ENCODE measurements at regions not wholly inside any gene's neighbourhood (a gene's known extent, or its start where the extent isn't known, plus 50 kb on each side); places are given as distances from the start of the nearest gene placed in this dataset.
"Not testable (repeated sequence)": the region's sequence is repeated elsewhere in the genome, so short reads cannot be mapped to it uniquely, and the experiment has no call there.

DNA sequence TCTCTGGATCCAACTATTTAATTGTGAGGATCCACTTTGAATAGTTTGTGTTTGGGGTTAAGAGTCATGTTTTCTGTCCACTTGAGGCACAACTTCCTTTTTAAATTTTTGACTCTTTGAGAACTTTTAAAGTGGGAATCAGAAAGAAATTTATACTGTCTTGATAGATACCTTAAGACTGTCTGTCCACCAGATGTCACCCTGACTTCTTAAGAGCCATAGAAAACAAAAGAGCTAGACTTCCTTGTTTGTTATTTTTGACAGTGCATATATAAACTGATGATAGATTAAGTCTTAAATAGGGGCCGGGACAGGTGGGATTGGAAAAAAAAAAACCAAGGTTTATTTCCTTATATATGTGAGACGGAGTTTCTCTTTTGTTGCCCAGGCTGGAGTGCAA is 52.1 kb upstream of the WDR72 start:
- peak; percentile 24 for DNase-seq (ENCODE audit: low read depth, low spot score)
- in situ Hi-C loops (cut with HindIII; ENCODE audit: low pct_unique_long_range_greater_than_20kb, low sequenced_read_pairs): no loop called here

DNA sequence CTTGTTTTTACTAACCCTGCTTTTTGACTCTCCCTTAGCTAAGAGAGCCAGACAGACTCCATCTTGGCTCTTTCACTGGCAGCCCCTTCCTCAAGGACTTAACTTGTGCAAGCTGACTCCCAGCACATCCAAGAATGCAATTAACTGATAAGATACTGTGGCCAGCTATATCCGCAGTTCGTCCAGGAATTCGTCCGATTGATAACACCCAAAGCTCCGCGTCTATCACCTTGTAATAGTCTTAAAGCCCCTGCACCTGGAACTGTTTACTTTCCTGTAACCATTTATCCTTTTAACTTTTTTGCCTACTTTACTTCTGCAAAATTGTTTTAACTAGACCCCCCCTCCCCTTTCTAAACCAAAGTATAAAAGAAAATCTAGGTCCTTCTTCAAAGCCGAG is 50.8 kb upstream of the WDR72 start:
- in situ Hi-C loops (cut with HindIII; ENCODE audit: low pct_unique_long_range_greater_than_20kb, low sequenced_read_pairs): not testable (repeated sequence)

More for the DNA sequence above, 50.8 kb upstream of the WDR72 start:
- not testable (repeated sequence) for DNase-seq (ENCODE audit: low read depth, low spot score)

Small RNA genes in the stretch of these regions (small RNA-seq; reads per million reads assigned to genes)
- gene AC084759.1: 0 reads per million in 2 experiments
